Sigmoid colon (tissue), 4 donors: ENCODE measurements at regions not wholly inside any gene's neighbourhood (a gene's known extent, or its start where the extent isn't known, plus 50 kb on each side); places are given as distances from the start of the nearest gene placed in this dataset.

Source experiments
- CTCF ChIP-seq, 4 experiments: fragments of 450-650 bp in 3 of 4; fragments of 200-600 bp in 1 of 4; IDR thresholded peaks; one replicate each; pipeline ENCODE4 v1.5.1; 2016 to 2019; ENCODE audit warnings: antibody characterized with exemption in 4 of 4, mild to moderate bottlenecking in 3 of 4, moderate library complexity in 2 of 4
- POLR2AphosphoS5 ChIP-seq, 4 donors: sonication (generic); formaldehyde crosslinking; IDR thresholded peaks; one replicate each; pipeline ENCODE4 v1.6.1; 2017; ENCODE audit warnings: antibody characterized with exemption in 4 of 4

GRCh38 chr6:16831136-16831535, 69.9 kb upstream of the ATXN1 start:
- TF ChIP-seq CTCF (IDR thresholded peaks at IDR 0.05) (no peak), POLR2AphosphoS5 (IDR thresholded peaks at IDR 0.05) (no peak)
